ENCODE measurements at regions not wholly inside any gene's neighbourhood (a gene's known extent, or its start where the extent isn't known, plus 50 kb on each side); places are given as distances from the start of the nearest gene placed in this dataset.

DNA sequence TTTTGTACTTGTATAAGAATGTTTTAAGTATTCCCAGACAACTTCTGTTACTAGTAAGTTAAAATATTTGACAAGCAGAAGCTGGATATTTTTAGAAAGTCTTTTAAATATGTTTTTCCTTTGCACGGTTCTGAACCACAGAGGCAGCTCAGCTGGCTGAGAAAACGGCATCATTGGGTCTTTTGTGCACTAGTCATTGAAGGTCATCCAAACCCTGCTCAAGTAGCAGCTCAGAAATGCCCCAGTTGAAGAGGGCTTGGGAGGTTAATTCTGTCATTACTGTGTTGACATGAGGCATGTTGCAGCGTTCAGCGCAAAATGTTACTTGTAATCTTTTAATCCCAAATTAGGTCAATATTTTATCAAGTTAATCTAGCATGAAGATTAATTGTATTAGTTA is 383.7 kb upstream of the FAM241A start:
- no peak for DNase-seq (ENCODE audit: extremely low read depth, low read depth, low spot score)

DNA sequence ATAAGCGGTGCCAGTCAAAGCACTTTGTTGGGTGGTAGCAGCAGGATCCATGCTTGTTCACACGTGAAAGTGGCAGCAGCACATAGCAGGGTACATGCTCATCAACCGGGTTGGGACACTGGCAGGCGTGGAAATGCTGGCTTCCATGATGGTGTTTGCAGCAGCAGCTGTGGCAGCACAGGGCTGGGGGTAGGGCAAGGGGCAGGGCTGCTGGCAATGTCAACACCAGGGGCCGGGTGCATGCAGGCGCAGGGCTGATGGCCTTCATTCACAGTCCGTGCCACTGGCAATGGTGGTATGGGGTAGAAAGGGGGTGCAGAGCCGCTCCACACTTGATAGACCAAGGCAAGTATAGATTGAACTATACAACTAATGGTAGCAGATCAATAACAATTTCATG is 374.7 kb upstream of the FAM241A start:
- no peak for DNase-seq (ENCODE audit: extremely low read depth, low read depth, low spot score)

DNA sequence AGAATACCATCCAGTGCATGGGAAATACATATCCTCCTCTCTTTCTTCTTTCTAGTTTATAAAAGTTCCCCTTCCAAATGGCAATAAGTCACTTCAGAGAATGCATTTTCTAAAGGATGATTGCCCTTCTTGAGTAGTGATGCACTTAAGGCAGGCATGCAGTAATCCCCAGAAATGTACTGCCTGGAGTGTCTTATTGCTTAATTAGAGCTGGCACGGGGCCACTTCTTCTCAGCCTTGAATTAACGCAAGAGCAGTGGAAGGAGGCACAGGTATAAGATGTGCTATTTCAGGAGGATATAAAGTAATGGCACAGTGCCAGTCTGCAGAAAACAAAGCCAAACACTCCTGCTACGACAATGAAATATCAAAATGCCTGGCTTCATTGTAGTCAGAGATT is 371.4 kb upstream of the FAM241A start:
- no peak for DNase-seq (ENCODE audit: extremely low read depth, low read depth, low spot score)

DNA sequence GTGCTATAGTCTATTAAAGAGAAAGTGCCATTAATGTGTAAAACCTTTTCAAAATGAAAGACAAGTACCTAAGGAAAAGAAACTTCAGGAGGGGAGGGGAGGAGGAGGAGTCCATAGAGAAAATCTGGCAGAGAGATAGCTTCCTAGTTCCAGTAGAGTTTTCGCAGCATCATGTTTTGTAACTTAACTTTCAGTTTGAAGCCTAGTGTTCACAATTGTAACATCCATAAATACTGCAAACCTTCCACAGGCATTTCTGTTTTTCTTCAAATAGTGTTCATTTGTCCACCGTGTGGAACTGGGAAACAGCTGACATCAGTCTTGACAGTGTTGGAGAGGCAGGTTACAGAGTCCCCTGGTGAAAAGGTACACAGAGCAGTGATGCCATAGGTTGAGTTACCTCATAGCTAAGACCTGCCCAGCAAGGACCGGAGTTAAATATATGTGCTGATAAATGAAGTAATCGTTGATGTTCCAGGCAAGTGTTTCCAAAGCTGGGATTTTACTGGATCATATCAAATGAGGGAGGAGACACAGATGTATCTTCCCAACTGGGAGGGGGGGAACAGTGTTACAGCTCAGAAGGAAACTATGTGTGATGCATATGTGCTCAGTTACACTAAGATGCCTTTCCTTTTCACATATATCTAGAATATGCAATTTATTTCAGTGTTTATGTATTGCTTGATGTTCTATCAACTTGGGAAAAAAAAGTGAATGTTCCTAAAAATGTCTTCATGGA is 369.5 kb upstream of the FAM241A start:
- no peak for DNase-seq (ENCODE audit: extremely low read depth, low read depth, low spot score)

DNA sequence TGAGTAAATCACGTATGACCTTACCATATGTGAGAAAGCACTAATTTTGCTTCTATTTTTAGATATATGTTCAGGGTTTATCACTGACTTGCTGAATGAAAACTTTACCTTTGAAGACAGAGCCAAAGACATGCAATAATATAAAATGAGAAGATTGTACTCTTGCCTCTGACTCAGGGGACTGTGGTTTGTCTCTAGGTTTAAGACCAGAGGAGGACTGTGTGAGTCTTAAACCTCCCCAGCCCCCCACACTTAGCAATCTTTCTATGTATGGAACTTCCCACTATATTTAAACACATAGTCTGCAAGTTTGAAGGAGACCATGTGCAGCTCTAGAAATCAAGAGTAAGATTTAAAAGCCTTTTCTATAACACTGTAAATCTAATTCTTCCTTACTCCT is 368.7 kb upstream of the FAM241A start:
- no peak for DNase-seq (ENCODE audit: extremely low read depth, low read depth, low spot score)

DNA sequence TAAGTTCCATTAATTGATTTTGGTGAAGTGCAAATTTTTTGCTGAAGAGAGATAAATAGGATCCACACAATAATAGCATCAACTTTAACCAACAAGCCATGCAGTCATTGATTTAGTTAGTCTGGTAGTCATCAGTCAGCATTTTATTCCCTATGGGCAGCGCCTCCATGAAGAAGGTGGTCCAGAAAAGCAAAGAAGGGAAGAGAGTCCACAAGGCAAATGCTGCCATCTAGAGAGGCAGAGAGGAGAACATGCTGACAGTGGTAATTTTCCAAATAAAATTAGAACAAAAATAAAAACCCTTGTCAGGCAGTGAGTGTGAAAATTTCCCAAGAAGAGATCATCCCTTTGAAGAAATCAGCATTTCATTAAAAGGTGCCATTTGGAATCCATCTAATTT is 366.7 kb upstream of the FAM241A start:
- DNase-seq (ENCODE audit: extremely low read depth, low read depth, low spot score), result no peak

DNA sequence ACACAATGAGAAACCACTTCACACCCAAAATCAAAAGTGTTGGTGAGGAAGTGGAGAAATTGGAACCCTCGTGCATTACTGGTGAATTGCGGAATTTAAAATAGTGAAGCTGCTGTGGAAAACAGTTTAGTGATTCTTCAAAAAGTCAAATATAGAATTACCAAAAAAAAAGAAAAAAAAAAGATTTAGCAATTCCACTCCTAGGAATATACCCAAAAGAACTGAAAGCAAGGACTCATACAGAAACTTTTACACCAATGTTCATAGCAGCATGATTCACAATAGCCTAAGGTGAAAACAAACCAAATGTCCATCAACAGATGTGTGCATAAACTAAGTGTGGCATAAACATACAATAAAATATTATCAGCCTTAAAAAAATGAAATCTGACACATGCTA is 364.3 kb upstream of the FAM241A start:
- DNase-seq (ENCODE audit: extremely low read depth, low read depth, low spot score), result no peak

DNA sequence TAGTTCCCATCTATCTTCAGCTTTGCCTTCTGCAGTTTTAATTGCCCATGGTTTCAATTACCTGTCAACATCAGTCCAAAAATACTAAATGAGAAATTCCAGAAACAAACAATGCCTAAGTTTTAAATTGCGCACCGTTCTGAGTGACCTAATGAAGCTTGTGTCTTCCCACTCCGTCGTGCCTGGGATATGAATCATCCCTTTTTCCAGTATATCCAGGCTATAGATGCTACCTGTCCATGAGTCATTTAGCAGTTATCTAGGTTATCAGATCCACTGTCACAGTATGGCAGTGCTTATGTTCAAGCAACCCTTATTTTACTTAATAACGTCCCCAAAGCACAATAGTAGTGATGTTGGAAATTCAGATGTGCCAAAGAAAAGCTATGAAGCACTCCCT is 363.6 kb upstream of the FAM241A start:
- no peak for DNase-seq (ENCODE audit: extremely low read depth, low read depth, low spot score)

DNA sequence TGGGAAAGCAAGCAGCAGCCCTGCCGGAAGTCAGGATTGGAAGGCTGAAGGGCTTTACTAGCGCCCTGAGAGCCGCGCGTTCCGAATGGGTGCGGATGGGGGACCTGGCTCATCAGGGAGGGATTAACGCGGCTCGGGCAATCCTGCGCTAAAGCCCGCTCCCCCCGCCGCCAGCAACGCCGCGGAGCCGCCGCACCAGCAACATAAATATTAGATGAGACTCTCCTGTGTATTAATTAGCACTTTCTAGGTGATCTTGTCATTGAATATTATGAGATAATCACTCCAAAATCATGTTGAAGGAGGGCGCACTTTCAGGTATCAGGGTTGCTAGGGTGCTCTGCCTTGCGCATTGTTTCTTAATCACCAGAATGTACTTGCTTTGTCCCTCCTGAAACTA is 357.2 kb upstream of the FAM241A start:
- DNase-seq (ENCODE audit: extremely low read depth, low read depth, low spot score), result no peak

DNA sequence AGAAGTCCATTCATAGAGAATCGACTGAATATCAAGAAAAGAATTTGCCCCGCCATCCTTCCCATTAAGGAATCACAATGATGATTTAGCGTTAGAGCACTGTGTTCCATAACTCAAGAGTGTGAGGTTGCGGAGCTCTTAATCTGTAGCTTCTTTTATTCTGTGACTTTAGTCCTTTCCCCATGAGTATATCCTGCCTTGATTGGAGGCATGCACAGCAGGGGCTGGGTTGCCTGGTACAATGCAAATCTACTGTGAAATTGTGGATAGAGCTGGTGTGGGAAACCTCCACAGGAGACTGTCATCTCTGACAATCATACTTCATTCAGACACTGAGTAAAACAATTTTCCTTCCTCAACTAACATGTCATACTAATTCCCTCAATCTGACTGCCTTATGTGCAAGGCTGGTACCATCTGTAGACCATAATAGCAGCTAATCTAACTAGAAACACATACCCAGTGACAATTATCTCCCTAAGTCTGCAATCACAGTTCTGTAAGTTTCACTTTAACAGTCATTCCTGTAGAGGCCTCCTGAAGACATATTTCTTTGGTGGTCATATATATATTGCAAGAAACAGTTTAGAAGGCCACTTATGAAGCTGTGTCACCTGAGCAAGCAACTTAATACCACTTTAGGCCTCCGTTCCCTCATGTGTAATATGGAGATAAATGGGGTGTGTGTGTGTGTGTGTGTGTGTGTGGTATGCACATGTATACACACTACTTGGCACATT is 355.2 kb upstream of the FAM241A start:
- no peak for DNase-seq (ENCODE audit: extremely low read depth, low read depth, low spot score)

DNA sequence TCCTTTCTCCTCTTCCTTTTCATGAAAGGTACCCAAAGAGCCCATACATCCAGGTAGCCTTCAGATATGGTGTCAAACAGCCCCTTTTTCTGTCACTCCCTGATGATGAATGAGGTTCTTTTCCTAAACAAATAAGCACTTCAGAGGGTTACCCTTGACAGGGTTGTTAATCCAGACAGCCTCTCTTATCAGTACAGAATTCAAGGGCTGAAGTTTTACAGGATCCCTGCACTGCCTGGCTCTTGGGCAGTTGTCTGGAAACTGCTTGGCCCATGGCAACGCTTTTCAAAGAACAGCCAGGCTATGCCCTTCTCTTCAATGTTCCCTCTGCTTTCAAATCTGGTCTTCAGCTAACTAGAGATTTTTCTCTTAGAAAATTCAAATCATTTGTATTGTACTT is 352.6 kb upstream of the FAM241A start:
- DNase-seq (ENCODE audit: extremely low read depth, low read depth, low spot score), result no peak

DNA sequence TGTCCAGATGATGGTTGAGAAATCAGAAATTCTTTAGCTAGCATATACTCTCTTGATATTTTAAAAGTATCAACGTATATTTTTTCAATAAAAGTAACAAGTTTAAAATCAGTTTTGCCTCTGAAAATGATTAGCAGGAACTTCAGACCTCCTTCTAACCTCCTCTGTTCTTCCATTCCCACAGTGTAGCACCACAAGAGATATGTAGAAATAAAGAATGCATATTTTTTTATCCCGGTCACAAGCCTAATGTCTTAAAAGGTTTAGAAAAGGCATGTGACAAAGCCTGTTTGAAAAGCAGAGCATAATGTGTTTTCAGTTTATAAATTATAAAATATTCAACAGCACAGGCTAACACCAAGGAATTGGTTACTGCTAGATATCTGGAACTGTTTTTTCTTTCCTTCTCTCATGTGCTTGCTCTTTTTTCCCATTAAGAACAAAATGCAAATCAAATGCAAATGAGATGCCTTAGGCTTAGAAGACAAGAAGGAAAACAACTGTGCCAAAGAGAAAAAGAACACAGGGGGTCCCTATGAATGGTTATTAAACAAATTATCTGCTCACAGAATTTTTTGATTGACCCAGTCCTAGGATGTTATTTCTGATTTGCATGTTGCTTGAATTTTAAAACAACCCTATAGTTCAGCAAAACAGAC is 351.7 kb upstream of the FAM241A start:
- no peak for DNase-seq (ENCODE audit: extremely low read depth, low read depth, low spot score)

DNA sequence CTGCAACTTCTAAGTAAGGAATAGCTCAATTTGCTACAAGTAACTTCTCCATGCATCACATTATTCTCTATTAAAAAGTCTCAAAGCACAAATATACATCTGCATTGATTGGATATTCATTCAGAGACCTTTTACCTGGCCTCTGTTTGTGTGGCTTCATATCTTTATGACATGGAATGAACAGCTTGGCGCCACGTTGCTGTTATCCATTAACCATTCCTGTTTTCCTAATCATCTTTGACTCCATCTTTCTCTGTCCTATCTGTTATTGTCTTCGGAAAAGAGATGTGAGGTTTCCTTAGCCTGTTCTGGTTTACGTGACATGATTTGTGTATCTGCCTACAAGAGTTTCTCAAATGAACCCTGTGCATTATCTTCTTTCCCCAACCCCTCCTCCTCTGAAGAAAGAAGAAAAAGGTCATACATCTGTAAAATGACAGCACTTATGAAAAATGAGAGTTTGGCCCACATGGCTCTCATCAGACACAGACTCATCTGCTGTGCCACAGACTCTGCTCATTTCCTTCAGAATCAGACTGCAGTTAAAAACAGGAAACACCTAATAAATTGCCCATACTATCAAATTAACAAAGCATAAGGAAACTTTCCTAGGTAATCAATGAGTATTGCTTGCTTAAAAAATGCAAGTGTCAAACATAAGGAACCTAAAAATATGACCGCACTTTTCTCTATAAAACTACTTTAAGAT is 347.6 kb upstream of the FAM241A start:
- DNase-seq (ENCODE audit: extremely low read depth, low read depth, low spot score), result no peak

DNA sequence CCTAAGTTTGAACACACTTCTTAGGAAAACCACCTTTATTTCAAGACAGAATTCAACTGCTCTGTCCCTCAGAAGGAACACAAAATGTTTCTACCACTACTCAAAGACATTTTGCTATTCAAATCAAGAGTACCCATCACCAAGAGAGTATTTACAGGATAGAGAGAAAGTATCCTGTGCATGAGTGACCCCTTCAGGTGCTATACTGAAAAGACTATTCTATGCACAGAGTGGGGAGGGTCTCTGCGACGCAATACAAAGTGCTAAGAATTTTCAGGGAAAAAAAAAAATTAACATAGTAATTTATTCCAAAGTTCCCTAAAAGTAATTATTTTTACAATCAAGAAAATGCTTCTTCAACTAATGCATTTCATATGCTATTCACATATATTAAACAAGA is 346.4 kb upstream of the FAM241A start:
- no peak for DNase-seq (ENCODE audit: extremely low read depth, low read depth, low spot score)

DNA sequence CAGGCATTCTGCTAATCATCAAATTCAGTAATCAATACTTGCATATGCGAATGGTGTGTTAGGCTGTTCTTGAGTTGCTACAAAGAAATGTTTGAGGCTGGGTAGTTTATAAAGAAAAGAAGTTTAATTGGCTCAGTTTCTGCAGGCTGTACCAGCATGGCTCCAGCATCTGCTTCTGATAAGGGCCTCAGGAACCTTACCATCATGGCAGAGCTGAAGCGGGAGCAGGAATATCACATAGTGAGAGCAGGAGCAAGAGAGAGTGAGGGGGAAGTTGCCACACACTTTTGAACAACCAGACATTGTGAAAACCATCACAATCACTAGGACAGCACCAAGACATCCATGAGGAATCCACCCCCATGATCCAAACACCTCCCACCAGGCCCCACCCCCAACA is 344.7 kb upstream of the FAM241A start:
- no peak for DNase-seq (ENCODE audit: extremely low read depth, low read depth, low spot score)

DNA sequence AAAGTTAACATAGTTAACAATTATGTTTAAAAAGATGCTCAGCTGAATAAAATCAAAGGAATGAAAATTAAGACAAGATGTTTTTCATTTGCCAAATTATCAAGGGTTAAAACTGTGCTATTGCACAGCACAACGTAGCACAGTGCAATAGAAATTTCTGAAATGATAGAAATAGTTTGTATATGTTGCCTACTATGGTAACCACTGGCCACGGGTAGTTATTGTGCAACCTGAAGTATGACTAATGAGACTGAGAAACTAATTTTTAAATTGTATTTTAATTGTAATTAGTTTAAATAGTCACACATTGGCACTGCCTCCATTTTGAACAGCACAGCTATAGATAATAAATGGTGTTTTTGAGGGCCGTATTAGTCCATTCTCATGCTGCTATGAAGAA is 343.1 kb upstream of the FAM241A start:
- DNase-seq (ENCODE audit: extremely low read depth, low read depth, low spot score), result no peak

DNA sequence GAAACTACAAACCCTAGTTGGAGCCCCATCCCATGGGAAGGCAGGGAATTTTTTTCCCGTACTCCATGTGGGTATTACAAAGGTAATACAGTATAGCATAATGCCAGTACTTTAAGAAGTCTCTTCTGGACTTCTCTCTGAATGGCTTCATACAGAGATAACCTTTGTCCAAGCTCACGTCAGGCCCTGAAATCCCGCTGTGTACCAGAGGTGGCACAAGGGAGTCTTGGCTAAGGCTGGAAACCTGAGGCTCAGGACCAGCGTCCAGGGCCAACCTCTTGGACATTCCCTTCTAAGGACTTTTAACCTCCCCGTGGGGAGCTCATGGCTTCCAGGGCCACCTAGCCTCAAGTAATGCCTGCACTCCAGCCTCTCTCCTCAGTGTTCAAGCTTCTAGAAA is 338.9 kb upstream of the FAM241A start:
- no peak for DNase-seq (ENCODE audit: extremely low read depth, low read depth, low spot score)

DNA sequence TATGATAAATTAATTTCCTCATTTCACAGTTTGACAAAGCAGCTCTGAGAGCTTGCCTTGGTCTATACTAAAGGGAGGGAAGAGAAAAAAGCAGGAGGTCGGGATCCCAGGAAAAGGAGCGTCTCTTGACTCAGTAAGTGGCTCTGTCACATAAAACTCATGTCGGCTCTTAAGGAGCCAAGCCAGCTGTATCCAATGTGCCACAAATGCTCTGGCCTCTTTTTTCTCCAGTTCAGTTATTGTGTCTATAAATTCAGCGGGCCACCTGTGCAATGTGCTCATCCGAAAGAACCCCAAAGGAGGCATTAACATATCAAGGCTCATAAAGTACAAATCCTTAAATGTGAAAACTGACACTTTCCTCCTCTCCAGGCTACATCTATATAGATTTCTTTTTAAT is 337.7 kb upstream of the FAM241A start:
- no peak for DNase-seq (ENCODE audit: extremely low read depth, low read depth, low spot score)

DNA sequence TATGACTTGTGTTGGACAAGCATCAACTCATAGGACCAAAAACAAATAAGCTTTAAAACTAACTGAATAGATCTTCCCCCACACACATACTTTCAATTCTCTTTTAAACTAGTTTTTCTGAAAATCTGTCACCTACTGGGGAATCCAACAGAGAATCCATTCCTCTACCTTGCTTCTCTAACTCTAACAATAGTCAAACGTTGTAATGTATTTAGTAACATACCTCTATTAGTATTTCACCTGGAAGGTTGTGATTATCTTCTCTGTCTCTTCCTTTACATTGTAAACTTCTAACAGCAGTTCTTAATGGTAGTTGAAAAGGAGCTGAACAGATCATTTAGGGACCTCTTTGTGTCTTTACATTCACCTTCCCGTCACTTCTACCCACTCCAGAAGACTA is 337.1 kb upstream of the FAM241A start:
- DNase-seq (ENCODE audit: extremely low read depth, low read depth, low spot score), result no peak

DNA sequence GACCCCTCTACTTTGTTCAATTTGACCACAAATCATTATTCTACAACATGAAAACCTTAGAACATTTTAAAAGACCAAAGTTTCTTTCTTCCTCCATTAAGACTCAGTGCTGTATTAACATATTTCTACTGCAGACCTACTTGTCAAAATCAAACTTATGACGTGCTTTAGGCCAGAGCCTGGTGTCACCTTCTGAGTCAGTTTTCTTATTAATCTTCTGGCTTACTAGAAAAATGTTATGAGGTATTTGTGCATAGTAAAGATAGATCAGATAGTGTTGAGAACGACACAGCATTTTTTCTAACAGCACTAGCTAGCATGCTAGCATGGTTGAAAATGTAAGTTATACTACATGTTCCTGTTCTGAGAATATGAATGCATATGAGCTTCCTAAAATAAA is 333.6 kb upstream of the FAM241A start:
- no peak for DNase-seq (ENCODE audit: extremely low read depth, low read depth, low spot score)

DNA sequence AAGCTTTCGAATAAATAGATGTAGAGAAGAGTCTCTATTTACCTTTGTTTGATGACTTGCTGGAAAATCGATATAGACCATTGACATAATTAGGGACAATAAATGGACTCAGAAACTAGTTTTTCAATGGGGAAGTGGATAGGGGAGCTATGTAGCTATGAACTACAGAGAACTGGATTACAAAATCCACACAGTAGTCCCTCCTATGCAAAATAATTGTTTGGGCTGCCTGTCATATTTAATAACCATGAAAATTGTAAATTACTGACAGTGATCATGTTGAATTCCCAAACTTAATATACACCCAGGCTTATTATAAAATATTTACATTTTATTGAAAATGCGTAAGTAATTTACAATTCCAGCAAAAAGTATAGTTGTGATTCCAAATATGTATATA is 333.1 kb upstream of the FAM241A start:
- no peak for DNase-seq (ENCODE audit: extremely low read depth, low read depth, low spot score)

DNA sequence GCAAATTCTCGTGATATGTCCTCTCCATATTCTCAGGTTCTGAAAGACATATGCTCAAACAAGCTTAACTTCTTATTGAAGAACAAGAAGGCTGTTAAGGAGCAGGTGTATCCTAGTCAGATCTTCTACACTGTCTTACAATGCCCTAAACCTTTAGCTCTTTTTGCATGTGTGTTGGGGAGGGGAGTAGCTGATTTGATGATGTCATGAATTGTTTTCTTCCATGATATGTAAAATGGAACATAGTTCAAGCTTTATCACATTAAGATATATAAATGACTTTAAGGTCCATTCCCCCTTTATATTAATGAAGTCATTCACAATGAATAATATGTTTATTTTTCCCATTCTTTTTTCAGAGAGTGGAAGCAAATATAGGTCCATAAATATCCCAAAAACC is 332.5 kb upstream of the FAM241A start:
- DNase-seq (ENCODE audit: extremely low read depth, low read depth, low spot score), result no peak

All from glomerular endothelial cell (primary cell).